ENCODE measurements at regions not wholly inside any gene's neighbourhood (a gene's known extent, or its start where the extent isn't known, plus 50 kb on each side); places are given as distances from the start of the nearest gene placed in this dataset.

DNA sequence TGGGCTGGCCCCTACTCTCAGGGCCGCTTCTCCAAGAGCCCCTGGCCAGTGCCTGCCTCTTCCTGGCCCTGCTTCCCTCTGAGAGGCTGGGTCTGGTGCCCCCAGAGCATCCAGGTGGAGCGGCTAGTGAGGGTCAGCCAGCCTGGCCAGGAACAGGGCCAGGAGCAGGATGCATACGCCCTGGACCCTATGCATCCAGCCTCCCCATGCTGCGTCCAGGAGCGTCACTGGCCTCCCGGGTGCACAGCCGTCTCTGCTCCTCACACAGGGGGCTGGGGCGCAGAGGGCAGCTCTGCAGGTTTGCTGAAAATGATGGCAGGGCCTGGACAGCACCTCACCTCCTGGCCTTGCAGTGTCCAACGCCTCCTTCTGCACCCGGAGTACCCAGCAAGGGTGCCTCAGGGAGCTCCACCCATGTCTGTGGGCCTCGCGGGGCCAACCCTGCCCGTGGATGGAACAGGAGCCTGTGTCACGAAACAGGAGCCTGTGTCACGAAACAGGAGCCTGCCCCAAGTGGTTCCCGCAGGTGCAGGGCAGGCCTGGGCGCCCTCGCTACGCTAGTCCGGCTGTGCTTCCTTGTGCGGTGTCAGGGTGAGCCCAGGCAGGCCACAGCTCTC, 246.2 kb upstream of the PPP2R2D start:
- TF ChIP-seq CTCF (IDR thresholded peaks at IDR 0.05) (no peak), POLR2A (IDR thresholded peaks at IDR 0.05) (no peak)
